ENCODE measurements at regions not wholly inside any gene's neighbourhood (a gene's known extent, or its start where the extent isn't known, plus 50 kb on each side); places are given as distances from the start of the nearest gene placed in this dataset.

DNA sequence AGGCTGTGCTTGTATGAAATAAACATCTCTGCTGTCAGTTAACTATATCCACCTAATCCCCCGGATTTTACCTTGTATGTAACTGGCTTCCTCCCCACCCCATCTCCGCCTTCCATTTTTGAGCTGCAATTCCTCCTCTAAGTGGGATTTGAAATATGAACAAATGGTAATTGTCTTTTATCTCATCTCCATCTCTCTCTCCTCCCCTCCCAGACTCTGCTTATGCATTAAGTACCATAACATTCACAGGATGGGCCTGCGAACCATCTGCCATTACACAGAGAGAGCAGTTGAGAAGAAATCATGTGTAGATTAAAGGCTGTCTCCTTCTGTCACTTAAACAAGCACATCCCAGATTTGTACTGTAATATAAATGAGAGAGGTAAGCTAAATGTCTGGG is 1169.9 kb downstream of the TYW1 start:
- Histone ChIP-seq H3K27ac (ENCODE audit: insufficient read depth, low read length) (no peak overlapping the region), H2BK20ac (ENCODE audit: low read depth, low read length) (no peak overlapping the region), H4K20me1 (ENCODE audit: insufficient read depth, low read length) (no peaks in the 10 kb centered on the region), H3K4me3 (ENCODE audit: insufficient read depth, low read depth, low read length) (no peak overlapping the region), H3K4ac (ENCODE audit: low read depth, low read length) (no peak overlapping the region), H3K18ac (ENCODE audit: low read depth, low read length) (no peak overlapping the region), H2AK9ac (replicated peaks; ENCODE audit: low read depth, low read length, poor library complexity) (no peak overlapping the region), H4K5ac (ENCODE audit: low read depth, low read length) (no peak overlapping the region), H2BK120ac (ENCODE audit: low read depth, low read length) (no peak overlapping the region), H3K9me1 (ENCODE audit: insufficient read depth, low read length) (no peaks in the 10 kb centered on the region), H3K4me2 (ENCODE audit: low read depth, low read length) (no peak overlapping the region), H3K36me3 (ENCODE audit: control insufficient read depth, insufficient read depth, low read length) (no peaks in the 10 kb centered on the region), H3K14ac (replicated peaks; ENCODE audit: low read depth, low read length) (no peak overlapping the region), H4K8ac (ENCODE audit: low read depth in 2 of 2, low read length in 2 of 2) (no peak overlapping the region), H4K91ac (ENCODE audit: insufficient read depth, low read depth, low read length) (no peak overlapping the region), H2AFZ (replicated peaks; ENCODE audit: low read length, poor library complexity) (no peak overlapping the region), H2BK15ac (ENCODE audit: low read depth, low read length) (no peak overlapping the region), H3K79me1 (ENCODE audit: low read depth in 1 of 2, low read length in 2 of 2) (no peaks in the 10 kb centered on the region), H3K9ac (ENCODE audit: low read depth, low read length) (no peak overlapping the region), H3K4me1 (ENCODE audit: control insufficient read depth, insufficient read depth, low read length) (no peaks in the 10 kb centered on the region), H3K56ac (ENCODE audit: extremely low read depth, insufficient read depth, low read length) (no peak overlapping the region), H2BK5ac (ENCODE audit: low read depth, low read length, poor library complexity, severe bottlenecking) (no peak overlapping the region), H3K23ac (ENCODE audit: low read depth, low read length) (no peak overlapping the region), H2AK5ac (ENCODE audit: low read depth, low read length) (no peak overlapping the region), H3K9me3 (ENCODE audit: control insufficient read depth, insufficient read depth, low read length) (peaks cover 7% of the 10 kb centered on the region; the same call in 1 of the 2 replicates), H3K27me3 (ENCODE audit: control insufficient read depth, insufficient read depth, low read length) (no peaks in the 10 kb centered on the region)
- ChIA-PET CTCF (no interaction called here), POLR2A (ENCODE audit: unreplicated experiment) (no interaction called here)
- ATAC-seq (ENCODE audit: low read depth): no peak
- BruUV-seq (replicated peaks): no TSS peak
- dilution Hi-C loops (cut with HindIII; ENCODE audit: low sequenced_read_pairs, unreplicated experiment) (no loop called here), in situ Hi-C loops (cut with MboI; ENCODE audit: low sequenced_read_pairs) (no loop called here), intact Hi-C loops (cut with micrococcal nuclease) (no loop called here)
- DNase-seq: no peak
- TF ChIP-seq POLR2A (IDR thresholded peaks at IDR 0.05; ENCODE audit: low read depth, low read length) (no peak), MAFK (IDR thresholded peaks at IDR 0.05; ENCODE audit: low read depth, low read length) (no peak)
- no CpG with 5 or more reads among the region's 3 CpGs for WGBS, 2 experiments (ENCODE audit: extremely low coverage in 2 of 2, insufficient read length in 1 of 2)

Measured in IMR-90 (cell line).